ENCODE measurements at regions not wholly inside any gene's neighbourhood (a gene's known extent, or its start where the extent isn't known, plus 50 kb on each side); places are given as distances from the start of the nearest gene placed in this dataset.

DNA sequence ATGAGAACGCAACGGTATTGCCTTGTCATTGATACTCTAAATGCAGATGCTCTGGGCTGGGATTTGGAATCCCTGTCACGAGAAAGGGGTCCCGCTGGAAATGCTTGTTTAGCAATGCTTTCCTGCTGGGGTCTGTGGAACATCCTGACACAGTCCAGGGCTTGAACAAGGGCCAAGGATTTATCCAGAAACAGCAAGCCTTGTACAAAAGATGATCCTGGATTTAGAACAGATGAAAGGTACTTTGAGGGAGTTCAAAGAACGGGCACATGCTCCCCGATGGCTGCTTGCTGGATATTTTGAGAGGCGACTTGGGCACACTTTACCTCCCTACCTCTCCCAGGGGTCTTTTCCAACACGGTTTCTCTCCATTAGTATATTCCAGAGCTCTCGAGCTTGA is 108.1 kb upstream of the CELF4 start:
- no peak for DNase-seq (ENCODE audit: low spot score)

DNA sequence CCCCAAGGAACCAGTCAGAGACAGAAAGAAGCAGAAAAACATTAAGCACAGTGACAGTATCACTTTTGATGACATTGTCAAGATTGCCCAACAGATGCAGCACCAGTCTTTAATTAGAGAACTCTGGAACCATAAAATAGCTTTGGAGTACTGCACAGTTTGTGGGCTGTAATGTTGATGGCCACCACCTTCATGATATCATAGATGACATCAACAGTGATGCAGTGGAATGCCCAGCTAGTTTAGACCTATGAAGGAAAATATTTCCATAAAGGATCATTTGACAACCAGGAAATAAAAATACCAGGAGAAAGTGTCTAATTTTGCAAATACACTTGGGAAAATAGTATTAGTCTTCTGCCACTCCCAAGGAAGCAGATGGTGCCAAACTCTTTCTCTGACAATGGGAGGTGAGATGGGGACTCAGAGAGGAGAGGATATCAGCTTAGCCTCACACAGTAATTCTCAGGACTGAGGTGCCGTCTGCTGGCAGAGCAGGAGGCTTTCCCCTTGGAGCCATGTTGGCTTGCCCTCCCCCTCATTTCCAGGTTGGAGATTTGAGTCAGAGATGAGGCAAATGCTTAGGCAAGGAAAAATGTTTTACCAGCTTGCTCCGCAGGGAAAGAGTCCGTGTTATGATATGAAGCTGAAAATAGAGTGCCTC is 107.5 kb upstream of the CELF4 start:
- no peak for DNase-seq (ENCODE audit: low spot score)

DNA sequence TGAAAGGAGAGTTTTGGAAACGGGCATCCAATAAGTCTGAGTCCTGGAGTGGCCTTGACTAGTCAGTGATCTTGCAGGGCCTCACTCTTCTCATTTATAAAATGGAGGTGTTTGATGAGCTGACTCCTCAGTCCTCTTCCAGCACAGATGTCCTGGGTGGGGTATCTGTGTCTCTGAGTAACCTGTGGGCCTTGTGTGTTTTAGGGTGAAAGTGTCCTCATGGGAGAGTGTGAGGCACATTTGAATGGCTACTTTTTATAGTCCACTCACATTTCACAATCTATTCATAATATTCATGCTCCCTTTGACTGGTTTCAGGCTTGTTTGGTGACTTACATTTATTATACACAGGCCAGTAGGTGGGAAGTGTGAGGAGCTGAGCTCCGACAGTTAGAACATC is 106.4 kb upstream of the CELF4 start:
- DNase-seq (ENCODE audit: low spot score), result no peak

DNA sequence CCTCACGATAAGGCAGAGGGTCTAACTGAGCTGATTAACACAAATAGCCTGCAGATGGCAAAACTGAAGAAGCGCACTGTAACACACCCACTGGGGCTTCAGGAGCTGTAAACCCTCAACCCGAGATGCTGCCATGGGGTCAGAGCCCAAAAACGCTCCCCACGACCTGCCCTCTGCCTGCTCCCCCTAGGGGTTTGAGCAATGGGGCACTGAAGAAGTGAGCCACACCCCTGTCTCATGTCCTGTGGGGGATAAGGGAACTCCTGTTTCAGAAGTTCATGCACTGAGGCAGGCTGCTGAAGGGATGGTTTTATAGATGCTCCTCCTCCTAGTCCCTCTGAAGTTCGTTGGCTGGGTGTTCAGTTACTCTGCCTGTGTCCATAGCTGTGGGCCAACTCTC is 105.9 kb upstream of the CELF4 start:
- no peak for DNase-seq (ENCODE audit: low spot score)

DNA sequence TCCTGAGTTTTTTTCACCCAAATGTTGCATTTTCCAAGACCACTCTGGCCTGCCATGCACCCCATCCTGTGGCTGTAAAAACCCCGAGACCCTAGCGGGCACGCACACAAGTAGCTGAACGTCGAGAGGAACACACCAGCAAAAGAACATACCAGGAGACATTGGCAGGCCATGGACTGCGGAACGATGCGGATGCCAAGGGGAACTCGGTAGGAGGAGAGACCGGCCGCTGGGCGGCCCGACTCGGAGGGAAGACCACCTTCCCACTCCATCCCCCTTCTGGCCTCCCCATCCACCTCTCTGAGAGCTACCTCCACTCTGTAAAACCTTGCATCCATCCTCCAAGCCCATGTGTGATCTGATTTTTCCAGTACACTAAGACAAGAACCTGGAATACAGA is 105.5 kb upstream of the CELF4 start:
- no peak for DNase-seq (ENCODE audit: low spot score)

DNA sequence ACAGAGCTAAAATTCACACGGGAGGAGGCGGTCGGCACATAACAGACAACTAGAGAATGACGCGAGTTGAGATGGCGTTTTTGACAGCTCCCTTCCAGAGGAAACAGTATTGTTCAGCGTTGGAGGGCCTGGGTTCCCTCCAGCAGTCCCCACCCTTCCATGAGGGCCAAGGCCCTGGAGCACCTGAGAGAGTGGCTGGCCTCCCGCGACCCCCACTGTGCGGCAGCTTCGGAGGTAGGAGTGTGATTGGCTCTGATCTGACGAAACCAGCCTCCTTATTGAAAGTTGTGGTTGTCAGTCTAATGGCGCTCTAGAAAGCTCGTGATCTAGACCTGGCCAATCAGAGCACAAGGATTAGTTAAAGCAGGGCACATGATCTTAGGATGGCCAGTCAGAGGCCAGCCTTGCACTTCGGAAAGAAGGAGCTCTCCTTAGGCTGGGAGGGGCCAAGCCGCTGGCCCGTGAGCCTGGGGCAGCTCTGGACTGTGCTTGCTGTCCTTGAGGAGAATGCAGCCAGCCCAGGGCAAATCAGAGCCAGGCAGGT is 104.5 kb upstream of the CELF4 start:
- no peak for DNase-seq (ENCODE audit: low spot score)

DNA sequence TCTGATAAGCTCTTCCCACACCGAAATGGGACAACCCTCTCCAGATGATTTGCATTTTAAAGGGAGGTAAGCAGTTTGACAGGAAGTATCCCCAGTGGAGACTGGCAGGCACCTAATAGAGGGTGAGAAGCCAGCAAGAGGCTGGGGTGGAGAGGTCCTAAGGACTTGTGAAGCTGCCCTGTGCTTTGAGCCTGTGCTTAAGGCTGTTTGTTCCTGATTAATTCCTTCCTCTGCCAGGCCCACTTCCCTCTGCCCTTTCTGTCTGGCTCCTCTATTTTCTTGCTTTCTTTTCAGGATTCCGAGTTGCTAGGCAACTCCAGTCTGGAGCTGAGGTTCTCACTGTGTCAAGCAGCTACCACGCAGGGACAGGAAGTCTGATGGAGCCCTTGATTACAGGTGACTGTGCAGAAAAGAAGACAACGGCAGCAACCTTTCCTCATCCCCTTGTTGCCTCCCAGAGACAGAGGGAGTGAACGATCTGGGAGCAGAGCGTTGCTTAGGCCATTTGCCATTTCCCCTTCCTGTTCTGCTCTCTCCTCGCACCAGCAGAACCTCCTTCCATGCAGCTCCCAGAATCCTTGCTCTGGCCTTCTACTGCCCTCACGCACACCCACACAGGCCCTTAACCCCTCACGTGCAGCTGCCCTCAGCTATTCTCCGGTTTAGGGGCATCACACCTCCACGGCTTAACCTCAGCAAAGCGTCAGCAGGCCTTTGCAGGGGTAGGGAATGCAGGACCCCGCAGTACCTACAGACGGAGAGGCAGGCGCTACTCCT is 103.6 kb upstream of the CELF4 start:
- DNase-seq (ENCODE audit: low spot score), result no peak

DNA sequence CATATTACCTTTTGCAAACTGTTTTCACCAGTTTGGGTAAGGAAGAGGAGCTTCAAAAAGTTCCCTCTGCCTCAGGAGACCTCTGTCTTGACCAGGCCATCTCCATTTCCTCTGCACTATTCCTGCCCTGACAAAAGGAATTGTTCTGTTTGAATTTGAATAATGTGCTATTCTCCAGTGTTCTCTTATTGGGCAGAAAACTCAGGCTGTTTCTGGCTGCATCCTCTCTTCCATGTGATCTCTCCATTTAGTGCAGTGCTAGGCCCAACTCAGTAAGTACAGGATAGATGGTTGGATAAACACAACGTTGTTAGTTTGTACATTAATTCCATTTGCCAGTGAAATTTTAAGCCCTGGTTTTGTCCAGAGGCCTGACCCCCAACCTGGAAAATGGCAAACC is 102.2 kb upstream of the CELF4 start:
- DNase-seq (ENCODE audit: low spot score), result no peak

DNA sequence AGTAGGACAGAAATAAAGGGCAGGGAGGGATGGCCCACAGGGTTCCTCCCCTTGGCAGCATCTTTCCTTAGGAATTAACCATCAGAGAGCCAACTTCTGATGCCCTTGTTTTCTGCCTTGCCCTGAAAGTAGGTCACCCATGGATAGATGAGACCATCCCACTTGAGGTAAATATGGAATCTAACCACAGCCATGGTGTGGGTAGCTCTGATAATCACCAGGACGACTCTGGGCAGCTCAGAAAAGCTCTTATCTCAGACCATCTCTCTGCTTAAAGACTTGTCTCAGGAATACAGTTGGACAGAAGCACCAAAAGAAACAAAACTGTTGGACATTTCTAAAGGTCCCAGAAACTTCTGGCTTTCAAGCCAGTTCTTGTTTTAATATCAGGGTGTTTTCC is 101.4 kb upstream of the CELF4 start:
- DNase-seq (ENCODE audit: low spot score), result no peak

DNA sequence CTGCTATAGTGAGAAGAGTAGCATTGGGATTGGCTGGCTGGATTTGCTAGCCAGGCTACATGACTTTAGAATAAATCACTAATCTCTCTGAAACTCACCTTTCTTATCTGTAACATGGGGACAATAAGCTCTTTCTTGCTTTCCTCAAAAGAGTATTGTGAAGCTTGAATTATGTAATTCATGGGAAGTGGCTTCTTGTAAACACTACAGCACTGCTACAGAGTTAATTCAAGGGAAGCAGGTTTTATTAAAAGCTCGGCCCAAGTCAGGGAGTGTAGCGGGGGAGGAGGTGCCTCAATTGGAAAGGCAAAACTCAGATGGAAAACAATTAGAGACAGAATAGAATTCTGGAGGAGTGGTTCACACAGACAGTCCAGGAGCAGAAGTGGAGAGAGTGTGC is 100.9 kb upstream of the CELF4 start:
- no peak for DNase-seq (ENCODE audit: low spot score)

DNA sequence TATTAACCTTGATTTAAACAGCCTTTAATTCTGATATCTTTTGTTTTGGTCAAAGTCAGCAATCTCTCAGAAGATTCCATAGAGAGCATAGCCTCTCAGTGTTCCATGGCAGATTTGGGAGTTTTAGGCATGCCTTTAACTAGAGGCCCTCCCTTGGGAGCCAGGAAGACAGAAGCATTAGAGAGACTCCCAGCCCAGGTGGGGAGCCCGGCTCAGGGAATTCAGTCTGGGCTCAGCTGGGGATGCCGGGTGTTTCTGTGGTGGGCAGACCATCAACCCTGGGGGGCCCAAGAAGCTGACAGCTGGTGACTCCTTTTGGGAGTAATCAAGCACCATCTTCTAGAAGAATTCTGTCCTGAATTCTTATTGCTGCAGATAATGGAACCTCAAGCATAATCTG is 99.7 kb upstream of the CELF4 start:
- DNase-seq (ENCODE audit: low spot score), result no peak

DNA sequence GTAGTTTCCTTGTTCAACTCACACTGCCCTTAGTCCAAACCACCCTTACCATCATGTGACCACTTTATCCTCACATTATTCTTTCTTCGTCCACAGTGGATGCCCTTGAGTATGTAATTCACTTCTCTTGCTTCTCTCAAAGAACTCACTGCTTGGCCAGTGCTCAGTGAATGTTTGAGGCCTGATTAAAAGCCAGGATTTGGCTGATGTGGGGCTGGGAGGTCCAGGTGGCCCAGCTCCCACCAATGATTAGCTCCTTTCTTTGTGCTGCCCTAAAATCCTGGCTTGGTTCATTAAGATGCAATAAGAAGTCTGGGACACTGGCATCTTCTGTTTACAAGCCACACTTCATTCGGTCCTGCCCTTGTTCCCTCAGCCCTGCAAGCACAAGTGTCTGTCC is 97.8 kb upstream of the CELF4 start:
- DNase-seq (ENCODE audit: low spot score), result no peak

DNA sequence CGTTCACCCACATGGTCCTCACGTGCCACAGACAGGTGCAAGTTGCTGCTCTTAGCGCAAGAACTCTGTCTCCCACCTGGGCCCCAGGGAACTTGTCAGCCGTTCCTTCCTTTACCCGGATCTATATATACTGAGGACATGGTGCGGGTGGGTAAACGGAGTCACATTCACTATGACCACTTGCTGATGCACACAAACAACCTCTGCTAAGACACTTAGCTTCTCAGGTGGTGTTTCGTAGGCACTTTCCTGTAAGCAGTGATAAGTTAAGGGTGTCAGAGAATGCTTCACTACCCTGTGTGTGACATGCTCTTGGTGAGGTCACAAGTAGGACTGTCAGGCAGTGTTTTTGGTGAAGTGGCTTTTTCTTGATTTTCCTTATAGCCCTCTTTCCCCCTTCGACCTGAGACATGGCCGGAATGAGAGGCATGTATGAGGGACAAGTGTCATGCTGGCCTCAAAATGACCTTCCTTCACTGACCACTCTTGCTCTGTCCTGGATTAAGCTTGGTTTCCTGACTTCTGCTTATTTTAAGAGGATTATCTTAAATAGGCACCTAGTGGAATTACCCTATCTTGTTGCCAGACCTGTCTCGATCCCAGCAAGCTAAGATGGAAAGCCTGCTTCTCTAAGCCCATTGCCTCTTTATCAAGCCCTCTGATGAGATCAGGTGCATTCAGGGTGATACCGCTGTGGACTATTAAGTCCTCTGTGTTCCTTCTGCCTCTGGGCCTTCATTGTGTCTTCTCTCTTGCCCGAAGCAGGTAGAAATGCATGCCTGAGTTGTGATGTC is 97.1 kb upstream of the CELF4 start:
- no peak for DNase-seq (ENCODE audit: low spot score)

DNA sequence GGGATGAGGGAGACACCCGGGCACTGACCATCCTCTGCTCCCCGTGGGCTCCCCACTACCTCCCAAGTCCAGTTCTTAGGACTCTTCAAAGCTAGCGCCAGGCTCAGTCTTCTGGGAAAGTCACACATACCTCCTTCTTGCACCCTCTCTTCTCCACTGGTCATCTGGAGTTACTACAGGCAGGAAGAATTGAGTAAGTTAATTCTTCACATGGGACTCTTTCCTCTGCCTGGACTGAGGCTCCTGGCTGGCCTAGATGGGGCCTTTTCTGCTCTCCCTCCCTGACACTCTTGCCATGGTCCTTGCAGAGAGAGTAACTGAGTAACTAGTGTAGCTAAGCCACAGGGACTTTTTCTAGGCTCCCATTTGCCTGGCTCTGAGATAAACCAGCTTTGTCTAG is 96.5 kb upstream of the CELF4 start:
- DNase-seq (ENCODE audit: low spot score), result no peak

DNA sequence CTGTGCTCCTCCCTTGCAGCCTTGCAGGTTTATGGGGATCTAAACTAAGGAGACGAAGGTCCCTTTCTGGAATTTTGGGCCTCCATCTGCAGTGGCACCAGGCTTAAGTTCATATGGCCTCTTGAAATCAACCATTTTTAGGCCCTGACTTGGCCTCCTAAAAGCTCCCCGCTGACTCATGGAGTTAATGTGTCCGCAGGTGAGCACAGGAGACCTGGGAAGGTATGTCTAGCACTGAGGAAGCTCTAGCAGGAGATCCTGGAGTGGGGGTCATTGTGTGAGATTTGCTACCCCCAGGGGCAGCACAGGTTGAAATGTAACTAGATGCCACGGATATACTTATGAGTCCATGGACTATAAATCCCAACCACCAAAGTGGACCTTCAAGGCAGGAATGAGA is 95.9 kb upstream of the CELF4 start:
- DNase-seq (ENCODE audit: low spot score), result no peak

DNA sequence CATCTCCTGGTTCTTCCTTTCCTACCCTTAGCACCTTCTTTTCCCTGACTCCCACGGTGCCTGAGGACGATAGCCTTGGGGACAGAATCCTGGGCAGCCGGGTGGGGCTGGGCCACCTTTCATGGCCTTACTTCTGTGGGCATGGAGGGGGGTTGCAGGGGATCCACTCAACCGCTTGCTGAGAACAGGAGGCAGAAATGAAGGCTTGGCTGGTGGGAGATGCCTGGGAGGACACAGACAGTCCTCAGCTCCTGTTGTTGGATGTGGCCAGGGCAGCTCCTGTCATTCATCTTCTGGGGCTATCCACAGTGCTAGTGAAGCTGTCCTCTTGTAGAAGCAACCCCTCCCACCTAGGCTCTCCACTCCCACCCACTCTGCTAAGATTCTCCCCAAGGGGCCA is 95.5 kb upstream of the CELF4 start:
- DNase-seq (ENCODE audit: low spot score), result no peak

DNA sequence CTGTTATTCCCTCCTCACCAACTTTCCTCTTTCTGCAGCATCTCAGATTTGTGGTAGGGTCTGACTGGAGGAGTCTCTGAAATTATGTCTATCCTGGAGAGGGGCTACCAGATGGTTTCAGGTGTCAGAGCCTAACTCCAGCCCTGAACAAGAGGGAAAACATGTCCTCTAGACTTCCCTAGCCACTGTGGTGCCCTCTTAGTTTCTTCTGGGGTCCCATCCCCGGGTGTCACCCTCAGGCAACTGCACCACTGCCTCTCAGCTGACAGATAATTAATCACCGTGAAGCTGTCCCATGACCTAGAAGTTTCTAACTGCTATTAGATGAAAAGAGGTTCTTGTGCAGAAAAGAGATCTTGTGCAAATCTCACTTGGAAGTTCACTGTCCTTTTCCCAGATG is 95.1 kb upstream of the CELF4 start:
- no peak for DNase-seq (ENCODE audit: low spot score)

DNA sequence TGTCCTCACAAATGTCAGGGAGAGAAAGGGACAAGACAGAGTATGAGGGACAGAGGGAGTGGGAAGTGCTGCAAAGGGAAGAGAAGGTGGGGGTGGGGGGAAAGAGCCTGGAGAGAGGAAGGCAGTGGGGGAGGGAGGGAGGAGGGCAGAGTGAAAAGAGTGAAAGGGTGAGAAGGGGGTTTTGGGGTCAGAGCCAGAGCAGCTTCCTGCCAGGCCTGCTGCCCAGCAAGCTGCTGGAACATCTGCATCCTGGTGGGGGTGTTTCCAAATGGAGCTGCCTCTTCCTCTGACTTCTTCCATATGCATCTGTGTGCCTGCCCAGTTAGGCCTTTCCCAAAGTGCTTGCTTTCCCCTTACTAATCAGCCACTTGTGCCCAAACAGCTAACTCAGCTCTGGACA is 94.3 kb upstream of the CELF4 start:
- no peak for DNase-seq (ENCODE audit: low spot score)

DNA sequence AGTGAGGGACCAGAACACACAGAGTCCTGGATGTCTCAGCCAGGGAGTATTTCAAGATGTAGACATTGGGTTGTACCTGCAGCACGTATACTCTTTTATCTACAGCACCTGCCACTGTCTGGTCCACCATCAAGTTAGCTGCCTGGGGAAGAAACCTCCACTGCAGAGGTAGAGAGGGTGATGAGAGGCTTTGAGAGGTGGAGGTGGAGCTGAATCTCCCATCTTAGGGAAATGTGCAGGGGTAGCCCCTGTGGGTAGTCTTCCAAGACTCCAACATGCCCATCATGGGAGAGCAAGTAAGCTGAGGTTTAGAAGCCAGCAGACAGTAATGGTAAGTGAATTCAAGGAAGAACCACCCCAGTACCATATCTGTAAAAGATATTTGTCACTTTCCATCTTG is 93.3 kb upstream of the CELF4 start:
- no peak for DNase-seq (ENCODE audit: low spot score)

DNA sequence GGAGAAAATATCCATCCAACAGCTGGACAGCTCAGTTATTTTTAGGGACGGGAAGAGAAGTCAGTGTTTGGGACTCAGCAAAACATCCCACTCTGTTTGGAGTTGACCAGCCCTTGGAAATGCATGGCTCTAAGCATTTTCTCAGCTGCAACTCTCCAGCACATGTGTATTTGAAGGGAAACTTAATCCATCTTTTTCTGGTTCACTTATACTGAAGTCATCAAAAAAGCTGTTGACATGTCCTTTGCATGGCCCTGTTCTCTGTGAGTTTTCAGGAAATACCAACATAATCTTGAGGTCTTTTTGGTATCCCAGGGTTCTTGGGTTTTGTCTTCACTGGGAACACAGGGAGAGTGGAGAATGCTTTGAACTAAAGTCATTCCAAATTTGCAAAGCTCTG is 91.9 kb upstream of the CELF4 start:
- no peak for DNase-seq (ENCODE audit: low spot score)

DNA sequence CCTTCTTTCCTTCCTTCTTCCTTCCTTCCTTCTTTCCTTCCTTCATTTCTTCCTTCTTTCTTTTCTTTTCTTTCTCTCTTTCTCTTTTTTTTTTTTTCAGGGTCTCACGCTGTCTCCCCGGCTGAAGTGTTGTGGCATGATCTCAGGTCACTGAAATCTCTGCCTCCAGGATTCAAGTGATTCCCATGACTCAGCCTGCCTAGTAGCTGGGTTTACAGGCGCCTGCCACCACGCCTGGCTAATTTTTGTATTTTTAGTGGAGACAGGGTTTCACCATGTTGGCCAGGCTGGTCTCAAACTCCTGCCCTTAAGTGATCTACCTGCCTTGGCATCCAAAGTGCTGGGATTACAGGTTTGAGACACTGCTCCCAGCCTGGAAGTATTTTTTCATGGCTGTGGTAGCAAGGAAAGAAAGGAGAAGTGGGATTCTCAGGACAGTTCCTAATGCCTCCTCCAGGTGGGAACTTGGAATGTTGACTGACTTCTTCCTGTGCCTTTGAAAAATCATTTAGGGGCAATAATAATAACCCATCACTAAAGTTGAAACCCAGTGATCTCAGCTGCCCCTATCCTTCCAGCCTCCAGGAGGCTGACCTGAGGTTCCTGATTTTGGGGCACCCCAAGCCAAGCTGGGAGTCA is 89.3 kb upstream of the CELF4 start:
- no peak for DNase-seq (ENCODE audit: low spot score)

DNA sequence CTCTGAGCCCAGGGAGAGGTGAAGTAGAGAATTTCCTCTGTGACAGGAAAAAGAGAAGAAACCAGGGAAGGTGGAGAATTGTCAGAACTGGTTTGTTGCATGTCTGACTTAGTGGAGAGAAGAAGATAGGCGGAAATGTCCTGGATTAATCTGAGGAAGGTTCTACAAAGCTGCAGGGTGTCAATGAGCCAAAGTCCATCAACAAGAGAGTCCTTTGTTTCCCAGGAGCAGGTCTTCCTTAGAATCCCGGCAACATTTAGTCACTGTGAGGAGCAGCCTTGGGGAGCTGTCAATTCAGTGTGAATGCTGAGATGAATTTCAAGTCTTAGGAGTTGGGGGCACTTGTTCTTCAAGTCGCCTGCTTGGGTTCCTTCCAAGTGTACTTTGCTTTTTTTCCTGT is 88.4 kb upstream of the CELF4 start:
- no peak for DNase-seq (ENCODE audit: low spot score)

DNA sequence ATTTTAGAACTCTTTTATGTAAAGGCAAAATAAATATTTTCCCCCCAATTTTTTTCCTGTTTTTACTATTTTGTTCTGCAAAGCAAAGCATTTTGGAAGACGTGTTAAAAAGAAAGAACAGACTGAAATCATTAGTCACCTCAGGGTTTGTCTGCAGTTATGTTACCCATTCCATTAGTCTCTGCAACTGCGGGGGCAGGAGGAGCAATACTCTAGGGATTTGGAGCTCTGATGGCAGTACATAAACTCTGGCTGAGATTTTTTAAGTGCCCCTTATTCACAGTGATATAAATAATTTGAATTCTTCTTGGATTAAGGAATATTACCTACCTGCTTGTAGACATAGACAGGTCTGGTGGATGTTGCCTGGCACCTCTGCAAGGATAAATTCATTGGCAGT is 88.0 kb upstream of the CELF4 start:
- DNase-seq (ENCODE audit: low spot score), result no peak
